Activated CD8-positive, alpha-beta T cell treated with anti-CD3 and anti-CD28 coated beads for 36 hours (primary cell): ENCODE measurements at regions not wholly inside any gene's neighbourhood (a gene's known extent, or its start where the extent isn't known, plus 50 kb on each side); places are given as distances from the start of the nearest gene placed in this dataset.

ENCODE experiments used
- ATAC-seq: fragments of 200-7000 bp; cut with Tn5 transposase; one replicate; pipeline ENCODE4 v1.10.0; 2021; ENCODE audit warnings: mild to moderate bottlenecking, moderate library complexity
- CTCF ChIA-PET: fragments of 350-600 bp; sonication (Branson Sonifier 250); formaldehyde crosslinking; loops from one replicate; lab custom pipeline; 2021; ENCODE audit warnings: antibody characterized with exemption; lab: Charles Lee
- POLR2A ChIA-PET: fragments of 350-600 bp; sonication (Branson Sonifier 250); formaldehyde crosslinking; loops from one replicate; lab custom pipeline; 2021; ENCODE audit warnings: antibody characterized with exemption; lab: Charles Lee
- DNase-seq: peaks from one replicate; pipeline ENCODE4 v3.0.0-alpha.2; 2020
- H3K27ac Mint-ChIP-seq: one replicate; pipeline ENCODE4 v1.8.0; 2021; ENCODE audit warnings: mild to moderate bottlenecking, mixed read lengths
- H3K27me3 Mint-ChIP-seq: one replicate; pipeline ENCODE4 v1.8.0; 2021; ENCODE audit warnings: mixed read lengths
- H3K36me3 Mint-ChIP-seq: one replicate; pipeline ENCODE4 v1.8.0; 2021; ENCODE audit warnings: low read depth, mixed read lengths
- H3K4me1 Mint-ChIP-seq: one replicate; pipeline ENCODE4 v1.8.0; 2021; ENCODE audit warnings: low read depth, mixed read lengths
- H3K4me3 Mint-ChIP-seq: one replicate; pipeline ENCODE4 v1.8.0; 2021; ENCODE audit warnings: mild to moderate bottlenecking, moderate library complexity, mixed read lengths
- H3K9me3 Mint-ChIP-seq: one replicate; pipeline ENCODE4 v1.8.0; 2021; ENCODE audit warnings: mixed read lengths
- intact Hi-C: fragments of 100-400 bp; cut with micrococcal nuclease; formaldehyde crosslinking; loops from one replicate; pipeline ENCODE4 v1.10.0; 2022
- TF ChIP-seq, protein P1 (sequence below): fragments of 200-600 bp; IDR thresholded peaks from one replicate; pipeline ENCODE4 v1.8.0; 2022; ENCODE audit warnings: antibody characterized with exemption, mild to moderate bottlenecking

DNA sequence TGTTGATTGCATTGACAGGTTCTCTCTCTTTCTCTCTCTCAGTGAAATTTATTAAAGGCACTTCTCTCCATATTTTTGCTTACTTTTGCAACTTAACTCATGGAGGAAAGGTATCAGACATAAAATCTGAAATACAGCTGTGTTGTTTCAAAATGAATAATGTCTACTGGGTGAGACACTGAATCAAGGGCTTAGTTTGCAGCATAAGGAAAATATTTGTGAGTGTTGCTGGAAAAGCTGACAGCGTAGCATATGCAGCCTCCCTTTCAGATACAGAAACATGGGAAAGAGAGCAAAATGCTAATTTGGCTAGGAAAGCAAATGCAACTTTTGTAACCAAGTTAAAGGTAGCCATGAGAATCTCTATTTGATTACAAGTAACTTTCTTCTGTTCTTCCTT is 81.5 kb upstream of the COL3A1 start:
- TF ChIP-seq, protein P1, sequence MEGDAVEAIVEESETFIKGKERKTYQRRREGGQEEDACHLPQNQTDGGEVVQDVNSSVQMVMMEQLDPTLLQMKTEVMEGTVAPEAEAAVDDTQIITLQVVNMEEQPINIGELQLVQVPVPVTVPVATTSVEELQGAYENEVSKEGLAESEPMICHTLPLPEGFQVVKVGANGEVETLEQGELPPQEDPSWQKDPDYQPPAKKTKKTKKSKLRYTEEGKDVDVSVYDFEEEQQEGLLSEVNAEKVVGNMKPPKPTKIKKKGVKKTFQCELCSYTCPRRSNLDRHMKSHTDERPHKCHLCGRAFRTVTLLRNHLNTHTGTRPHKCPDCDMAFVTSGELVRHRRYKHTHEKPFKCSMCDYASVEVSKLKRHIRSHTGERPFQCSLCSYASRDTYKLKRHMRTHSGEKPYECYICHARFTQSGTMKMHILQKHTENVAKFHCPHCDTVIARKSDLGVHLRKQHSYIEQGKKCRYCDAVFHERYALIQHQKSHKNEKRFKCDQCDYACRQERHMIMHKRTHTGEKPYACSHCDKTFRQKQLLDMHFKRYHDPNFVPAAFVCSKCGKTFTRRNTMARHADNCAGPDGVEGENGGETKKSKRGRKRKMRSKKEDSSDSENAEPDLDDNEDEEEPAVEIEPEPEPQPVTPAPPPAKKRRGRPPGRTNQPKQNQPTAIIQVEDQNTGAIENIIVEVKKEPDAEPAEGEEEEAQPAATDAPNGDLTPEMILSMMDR, result no peak
- intact Hi-C loops, result no loop called here
- Mint-ChIP-seq H3K4me3 (no peak overlapping the region), H3K27ac (no peak overlapping the region), H3K36me3 (no peaks in the 10 kb centered on the region), H3K9me3 (no peaks in the 10 kb centered on the region), H3K27me3 (no peaks in the 10 kb centered on the region), H3K4me1 (no peaks in the 10 kb centered on the region)
- POLR2A ChIA-PET, result no interaction called here
- ATAC-seq (no peak), DNase-seq (no peak)
- CTCF ChIA-PET, result no interaction called here

DNA sequence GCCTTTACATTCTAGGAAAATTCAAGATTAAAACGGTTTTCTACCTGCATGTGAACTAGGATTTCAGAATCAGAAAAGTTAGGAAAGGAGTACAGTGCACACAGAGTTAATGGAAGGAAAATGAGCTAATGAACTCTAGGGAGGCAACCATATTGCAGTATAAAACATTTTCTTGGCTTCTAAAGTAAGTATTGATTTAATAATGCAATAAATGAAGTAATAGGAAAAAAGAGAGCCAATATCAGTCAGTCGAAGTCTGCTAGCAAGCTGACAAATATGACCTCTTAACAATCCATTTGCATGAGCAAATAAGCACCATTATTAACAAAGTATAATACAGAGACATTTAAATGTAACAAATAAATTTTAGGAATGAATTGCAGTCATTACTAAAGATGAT is 80.2 kb upstream of the COL3A1 start:
- no peak overlapping the region for H3K4me3 Mint-ChIP-seq
- H3K36me3 Mint-ChIP-seq, result no peaks in the 10 kb centered on the region
- intact Hi-C loops, result no loop called here
- H3K27me3 Mint-ChIP-seq, result no peaks in the 10 kb centered on the region
- TF ChIP-seq, protein P1, result no peak
- no peaks in the 10 kb centered on the region for H3K4me1 Mint-ChIP-seq
- ChIA-PET CTCF (no interaction called here), POLR2A (no interaction called here)
- no peak overlapping the region for H3K27ac Mint-ChIP-seq
- DNase-seq (no peak), ATAC-seq (no peak)
- no peaks in the 10 kb centered on the region for H3K9me3 Mint-ChIP-seq

DNA sequence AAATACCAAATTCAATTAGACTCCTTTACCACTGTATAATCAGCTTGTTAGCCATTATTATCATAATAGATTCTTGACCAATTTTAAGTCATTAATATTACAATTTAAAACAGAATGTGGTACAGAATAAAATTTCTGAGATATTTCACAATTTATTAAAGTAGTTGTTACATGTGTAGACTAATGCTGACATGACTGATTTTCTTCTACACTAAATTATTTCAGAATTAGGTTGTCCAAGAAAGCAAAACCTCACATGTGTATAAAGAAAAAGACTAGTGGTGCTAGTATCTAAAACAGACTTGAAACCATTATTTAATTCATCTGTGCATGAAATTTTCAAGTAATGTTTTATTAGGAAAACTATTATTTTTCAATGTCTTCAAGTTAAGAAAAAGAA is 79.2 kb upstream of the COL3A1 start:
- no peak overlapping the region for H3K4me3 Mint-ChIP-seq
- no peaks in the 10 kb centered on the region for H3K36me3 Mint-ChIP-seq
- no peaks in the 10 kb centered on the region for H3K4me1 Mint-ChIP-seq
- POLR2A ChIA-PET, result no interaction called here
- no peak for ATAC-seq
- intact Hi-C loops, result no loop called here
- H3K27me3 Mint-ChIP-seq, result no peaks in the 10 kb centered on the region
- no peak overlapping the region for H3K27ac Mint-ChIP-seq
- TF ChIP-seq, protein P1, result no peak
- no peak for DNase-seq
- H3K9me3 Mint-ChIP-seq, result no peaks in the 10 kb centered on the region
- CTCF ChIA-PET, result no interaction called here

DNA sequence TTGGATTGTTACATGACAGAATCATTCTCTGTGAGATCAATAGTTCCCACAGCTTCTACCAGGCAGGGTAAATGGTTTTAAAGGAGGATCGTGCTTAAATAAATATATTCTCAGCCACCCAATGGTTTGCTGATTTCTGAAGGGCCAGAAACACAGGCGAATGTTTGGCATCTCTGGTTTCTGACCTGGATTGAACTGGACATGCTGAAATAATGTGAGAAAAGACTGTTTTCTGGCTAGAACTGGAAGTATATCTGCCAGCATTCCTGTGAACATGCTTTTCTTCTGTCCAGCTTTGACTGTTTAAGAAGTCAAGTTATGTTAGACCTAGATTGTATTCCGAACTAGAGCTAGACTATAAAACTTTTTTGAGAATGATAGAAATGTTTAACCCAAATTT is 77.1 kb upstream of the COL3A1 start:
- Mint-ChIP-seq H3K9me3 (no peaks in the 10 kb centered on the region), H3K36me3 (no peaks in the 10 kb centered on the region), H3K4me1 (no peaks in the 10 kb centered on the region), H3K27ac (no peak overlapping the region), H3K27me3 (no peaks in the 10 kb centered on the region), H3K4me3 (no peak overlapping the region)
- DNase-seq (no peak), ATAC-seq (no peak)
- intact Hi-C loops, result no loop called here
- POLR2A ChIA-PET, result no interaction called here
- CTCF ChIA-PET, result no interaction called here
- TF ChIP-seq, protein P1, result no peak

DNA sequence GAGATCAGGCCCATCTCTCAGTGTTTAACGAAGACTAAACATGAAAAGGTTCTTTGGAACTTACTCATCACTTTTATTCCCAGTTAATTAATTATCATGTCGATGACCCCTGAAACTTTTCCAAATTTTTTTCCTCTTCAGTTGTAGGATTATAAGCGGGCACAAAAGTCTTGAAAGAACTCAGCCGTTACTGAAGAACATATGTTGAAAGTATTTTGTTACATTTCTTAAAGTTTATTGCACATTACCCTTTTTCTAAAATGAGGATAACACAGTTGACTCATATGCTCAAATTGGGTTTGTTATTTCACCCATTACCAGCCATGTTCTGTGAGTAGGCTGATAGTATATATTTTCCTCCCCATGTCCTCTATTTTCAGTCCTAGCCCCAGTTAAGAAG is 75.9 kb upstream of the COL3A1 start:
- intact Hi-C loops, result no loop called here
- TF ChIP-seq, protein P1, result no peak

More for the DNA sequence above, 75.9 kb upstream of the COL3A1 start:
- DNase-seq (no peak), ATAC-seq (no peak)
- CTCF ChIA-PET, result no interaction called here
- Mint-ChIP-seq H3K4me1 (no peaks in the 10 kb centered on the region), H3K4me3 (no peak overlapping the region), H3K36me3 (no peaks in the 10 kb centered on the region), H3K27ac (no peak overlapping the region), H3K27me3 (peaks cover 1% of the 10 kb centered on the region), H3K9me3 (no peaks in the 10 kb centered on the region)
- POLR2A ChIA-PET, result no interaction called here
